ENCODE measurements at regions not wholly inside any gene's neighbourhood (a gene's known extent, or its start where the extent isn't known, plus 50 kb on each side); places are given as distances from the start of the nearest gene placed in this dataset.

- TF ChIP-seq TSHZ2 (CRISPR knock-in tag; IDR thresholded peaks at IDR 0.05) (no peak), CSDC2 (CRISPR knock-in tag; IDR thresholded peaks at IDR 0.05) (no peak), GLIS3 (CRISPR knock-in tag; IDR thresholded peaks at IDR 0.05) (no peak), ZC3H10 (CRISPR knock-in tag; IDR thresholded peaks at IDR 0.05) (no peak), TOX (CRISPR knock-in tag; IDR thresholded peaks at IDR 0.05; ENCODE audit: borderline replicate concordance) (no peak), ZFP3 (CRISPR knock-in tag; IDR thresholded peaks at IDR 0.05) (no peak), ESRRG (CRISPR knock-in tag; IDR thresholded peaks at IDR 0.05) (no peak), ISL1 (CRISPR knock-in tag; IDR thresholded peaks at IDR 0.05) (peak; percentile 50), PATZ1 (CRISPR knock-in tag; IDR thresholded peaks at IDR 0.05; ENCODE audit: borderline replicate concordance) (no peak), POU6F1 (CRISPR knock-in tag; IDR thresholded peaks at IDR 0.05; ENCODE audit: borderline replicate concordance, low read depth) (no peak), SNAI2 (CRISPR knock-in tag; IDR thresholded peaks at IDR 0.05) (no peak), CREB5 (CRISPR knock-in tag; IDR thresholded peaks at IDR 0.05; ENCODE audit: low read depth) (no peak)
These were observed 402.3 kb downstream of the DNAJB9 start for GRCh38 chr7:108972004-108972403.

Data from SK-N-SH treated with all-trans-retinoic acid at 6 μM for 48 hours (cell line).